Ovary (tissue), 3 donors: ENCODE measurements at regions not wholly inside any gene's neighbourhood (a gene's known extent, or its start where the extent isn't known, plus 50 kb on each side); places are given as distances from the start of the nearest gene placed in this dataset.

Experiments
- EP300 ChIP-seq: sonication (generic); formaldehyde crosslinking; IDR thresholded peaks from one replicate; pipeline ENCODE4 v1.6.1; 2017; ENCODE audit warnings: antibody characterized with exemption
- TF ChIP-seq, protein P1 (sequence below), 3 donors: fragments of 450-650 bp in 2 of 3; fragments of 200-600 bp in 1 of 3; IDR thresholded peaks; one replicate each; pipeline versions ENCODE4 v1.5.1 to v1.8.0; 2016 to 2022; ENCODE audit warnings: antibody characterized with exemption in 3 of 3, mild to moderate bottlenecking in 1 of 3
- donor health status: DM: no; HTN: no; CAD: no.

GRCh38 chr14:54123841-54124240 is 167.2 kb upstream of the BMP4 start:
- TF ChIP-seq, protein P1, sequence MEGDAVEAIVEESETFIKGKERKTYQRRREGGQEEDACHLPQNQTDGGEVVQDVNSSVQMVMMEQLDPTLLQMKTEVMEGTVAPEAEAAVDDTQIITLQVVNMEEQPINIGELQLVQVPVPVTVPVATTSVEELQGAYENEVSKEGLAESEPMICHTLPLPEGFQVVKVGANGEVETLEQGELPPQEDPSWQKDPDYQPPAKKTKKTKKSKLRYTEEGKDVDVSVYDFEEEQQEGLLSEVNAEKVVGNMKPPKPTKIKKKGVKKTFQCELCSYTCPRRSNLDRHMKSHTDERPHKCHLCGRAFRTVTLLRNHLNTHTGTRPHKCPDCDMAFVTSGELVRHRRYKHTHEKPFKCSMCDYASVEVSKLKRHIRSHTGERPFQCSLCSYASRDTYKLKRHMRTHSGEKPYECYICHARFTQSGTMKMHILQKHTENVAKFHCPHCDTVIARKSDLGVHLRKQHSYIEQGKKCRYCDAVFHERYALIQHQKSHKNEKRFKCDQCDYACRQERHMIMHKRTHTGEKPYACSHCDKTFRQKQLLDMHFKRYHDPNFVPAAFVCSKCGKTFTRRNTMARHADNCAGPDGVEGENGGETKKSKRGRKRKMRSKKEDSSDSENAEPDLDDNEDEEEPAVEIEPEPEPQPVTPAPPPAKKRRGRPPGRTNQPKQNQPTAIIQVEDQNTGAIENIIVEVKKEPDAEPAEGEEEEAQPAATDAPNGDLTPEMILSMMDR (IDR thresholded peaks at IDR 0.05) = no peak
- no peak for TF ChIP-seq EP300
